GM23338 (cell line): ENCODE measurements at regions not wholly inside any gene's neighbourhood (a gene's known extent, or its start where the extent isn't known, plus 50 kb on each side); places are given as distances from the start of the nearest gene placed in this dataset.

ENCODE experiments used
- CREB1 ChIP-seq: fragments of 250-450 bp; sonication (Bioruptor Pico); IDR thresholded peaks from 2 replicates; pipeline ENCODE4 v1.5.0; 2020; ENCODE audit warnings: low read depth, mild to moderate bottlenecking, moderate library complexity
- CTCF ChIP-seq, 2 experiments: fragments of 200-600 bp in 1 of 2; sonication (generic) in 1 of 2; conservative IDR thresholded peaks; 2 replicates each; pipeline versions ENCODE4 v1.5.1 to v1.6.1; 2016 to 2017; ENCODE audit warnings: antibody characterized with exemption in 2 of 2, low read depth in 2 of 2, mild to moderate bottlenecking in 2 of 2, moderate library complexity in 1 of 2
- ETS1 ChIP-seq: IDR thresholded peaks from 2 replicates; pipeline ENCODE4 v1.6.1; 2016; ENCODE audit warnings: antibody characterized with exemption
- EZH2 ChIP-seq: fragments of 200-600 bp; sonication (generic); IDR thresholded peaks from one replicate; pipeline ENCODE4 v1.8.0; 2017; ENCODE audit warnings: antibody characterized with exemption, mild to moderate bottlenecking, low read depth; ENCODE audit not compliant: unreplicated experiment
- EZH2phosphoT487 ChIP-seq: fragments of 200-600 bp; sonication (generic); IDR thresholded peaks from one replicate; pipeline ENCODE4 v1.8.1; 2018; ENCODE audit warnings: antibody characterized with exemption; ENCODE audit not compliant: unreplicated experiment
- JUNB ChIP-seq: IDR thresholded peaks from one replicate; pipeline ENCODE4 v1.6.1; 2016; ENCODE audit warnings: antibody characterized with exemption; ENCODE audit not compliant: unreplicated experiment
- POLR2AphosphoS5 ChIP-seq: IDR thresholded peaks from 2 replicates; pipeline ENCODE4 v1.6.1; 2016; ENCODE audit warnings: antibody characterized with exemption, low read depth
- REST ChIP-seq: IDR thresholded peaks from one replicate; pipeline ENCODE4 v1.6.1; 2018; ENCODE audit warnings: antibody characterized with exemption; ENCODE audit not compliant: unreplicated experiment
- ZNF462 ChIP-seq: fragments of 250-450 bp; sonication (Bioruptor Pico); IDR thresholded peaks from 2 replicates; pipeline ENCODE4 v1.5.0; 2020; ENCODE audit warnings: mild to moderate bottlenecking, moderate library complexity

GRCh38 chr2:228701506-228701905 is 520.0 kb upstream of the SPHKAP start:
- TF ChIP-seq CTCF (conservative IDR thresholded peaks at IDR 0.05; ENCODE audit: low read depth in 2 of 2) (no peak), POLR2AphosphoS5 (no peak), CREB1 (CRISPR knock-in tag) (no peak), EZH2 (no peak), EZH2phosphoT487 (no peak), REST (no peak), JUNB (no peak), ZNF462 (CRISPR knock-in tag) (no peak), ETS1 (no peak)
